ENCODE measurements at regions not wholly inside any gene's neighbourhood (a gene's known extent, or its start where the extent isn't known, plus 50 kb on each side); places are given as distances from the start of the nearest gene placed in this dataset.
"Not testable (repeated sequence)": the region's sequence is repeated elsewhere in the genome, so short reads cannot be mapped to it uniquely, and the experiment has no call there.

GRCh38 chr3:6490487-6491327, 370.2 kb upstream of the GRM7 start:
- TF ChIP-seq POLR2AphosphoS5, CTCF (IDR thresholded peaks at IDR 0.05): not testable (repeated sequence)
